ENCODE measurements at regions not wholly inside any gene's neighbourhood (a gene's known extent, or its start where the extent isn't known, plus 50 kb on each side); places are given as distances from the start of the nearest gene placed in this dataset.

DNA sequence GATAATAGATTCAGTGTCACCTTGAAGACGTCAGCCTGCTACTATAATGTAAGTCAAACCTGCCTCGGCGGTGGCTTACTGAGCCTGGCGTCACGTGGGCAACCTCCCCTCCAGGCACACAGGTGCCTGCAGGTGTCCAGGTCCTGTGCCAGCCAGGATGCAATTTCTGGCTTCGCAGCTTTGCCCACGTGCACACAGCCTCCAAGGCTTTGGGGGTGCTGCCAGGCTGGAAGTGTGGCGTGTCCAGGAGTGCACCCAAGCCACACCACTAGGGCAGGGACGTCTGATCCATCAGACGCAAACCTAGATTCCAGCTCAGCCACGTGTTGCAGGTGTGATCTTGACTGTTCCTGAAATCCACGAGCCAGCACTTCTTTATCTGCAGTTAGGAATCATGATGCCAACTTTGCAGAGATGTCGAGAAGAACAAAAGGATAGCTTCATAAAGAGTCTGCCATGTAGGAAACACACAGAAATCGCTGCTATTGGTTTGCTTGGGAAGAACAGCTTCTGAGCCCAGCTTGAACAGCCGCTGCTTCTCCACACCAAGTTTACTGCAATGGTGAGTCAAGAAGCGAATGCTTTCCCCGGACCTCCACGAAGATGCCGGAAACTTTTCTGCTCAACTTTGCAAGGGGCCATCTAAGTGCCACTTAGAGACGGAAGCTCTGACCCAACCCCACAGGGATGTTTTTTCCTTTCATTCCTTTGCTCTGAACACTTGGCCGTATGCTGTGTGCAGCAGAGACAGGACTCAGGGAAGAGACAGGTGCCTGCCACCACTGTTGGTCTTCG, 84.2 kb upstream of the SALL3 start:
- no peak for DNase-seq (ENCODE audit: low read depth in 4 of 4, low spot score in 3 of 4)

DNA sequence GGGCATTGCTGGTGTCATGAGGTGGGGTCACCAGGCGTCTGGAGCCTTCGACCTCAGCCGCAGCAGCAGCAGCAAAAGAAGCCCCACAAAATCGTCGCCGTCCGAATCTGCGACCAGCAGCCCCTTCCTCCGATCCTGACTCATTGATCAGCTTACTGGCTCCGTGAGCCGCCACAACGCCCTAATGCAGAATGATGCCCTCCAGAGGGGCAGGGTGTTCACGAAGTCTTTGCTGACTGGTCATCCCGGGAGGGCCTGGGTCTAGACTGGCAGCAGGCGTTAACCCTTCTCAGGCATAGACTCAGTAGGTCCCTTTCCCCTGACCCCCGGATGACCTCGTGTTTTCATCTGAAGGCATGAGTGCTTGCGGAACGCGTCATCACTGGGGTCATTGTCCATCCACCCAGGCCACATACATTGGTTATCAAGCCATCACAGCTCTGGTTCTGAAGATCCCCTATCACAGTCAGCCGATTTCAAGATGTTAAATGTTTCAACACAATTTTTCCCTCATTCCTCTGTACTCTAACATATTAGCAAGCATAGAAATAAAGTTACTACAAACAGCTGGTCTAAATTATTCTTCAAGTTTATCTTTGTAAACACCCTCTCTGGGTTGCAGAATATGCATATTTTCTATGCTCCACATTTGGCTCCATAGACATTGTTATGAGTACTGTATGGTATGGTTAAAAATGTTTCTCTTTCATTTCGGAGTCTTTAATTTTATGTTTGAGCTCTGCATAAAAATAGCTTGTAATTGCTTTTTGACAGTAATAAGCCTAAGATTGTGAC, 83.3 kb upstream of the SALL3 start:
- no peak for DNase-seq (ENCODE audit: low read depth in 4 of 4, low spot score in 3 of 4)

DNA sequence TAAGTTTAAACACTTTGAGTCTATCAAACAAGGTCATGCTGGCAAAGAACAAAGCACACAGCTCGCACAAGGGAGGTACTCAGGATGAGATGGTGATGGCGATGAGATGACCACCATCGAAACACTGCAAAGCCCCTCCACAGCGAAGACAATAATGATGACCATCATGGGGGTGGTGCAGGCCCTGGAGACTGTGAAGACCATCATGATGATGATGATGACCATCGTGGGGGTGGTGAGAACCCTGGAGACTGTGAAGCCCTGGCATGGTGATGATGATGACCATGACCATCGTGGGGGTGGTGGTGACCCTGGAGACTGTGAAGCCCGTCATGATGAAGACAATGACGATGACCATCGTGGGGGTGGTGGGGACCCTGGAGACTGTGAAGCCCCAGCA, 81.6 kb upstream of the SALL3 start:
- DNase-seq (ENCODE audit: low read depth in 4 of 4, low spot score in 3 of 4) = no peak

DNA sequence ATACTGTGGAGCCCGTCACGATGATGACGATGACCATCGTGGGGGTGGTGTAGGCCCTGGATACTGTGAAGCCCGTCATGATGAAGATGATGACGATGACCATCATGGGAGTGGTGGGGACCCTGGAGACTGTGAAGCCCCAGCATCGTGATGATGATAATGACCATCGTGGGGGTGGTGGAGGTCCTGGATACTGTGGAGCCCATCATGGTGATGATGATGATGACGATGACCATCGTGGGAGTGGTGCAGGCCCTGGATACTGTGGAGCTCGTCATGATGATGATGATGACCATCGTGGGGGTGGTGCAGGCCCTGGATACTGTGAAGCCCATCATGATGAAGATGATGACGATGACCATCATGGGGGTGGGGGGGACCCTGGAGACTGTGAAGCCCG, 81.0 kb upstream of the SALL3 start:
- DNase-seq (ENCODE audit: low read depth in 4 of 4, low spot score in 3 of 4) = no peak

DNA sequence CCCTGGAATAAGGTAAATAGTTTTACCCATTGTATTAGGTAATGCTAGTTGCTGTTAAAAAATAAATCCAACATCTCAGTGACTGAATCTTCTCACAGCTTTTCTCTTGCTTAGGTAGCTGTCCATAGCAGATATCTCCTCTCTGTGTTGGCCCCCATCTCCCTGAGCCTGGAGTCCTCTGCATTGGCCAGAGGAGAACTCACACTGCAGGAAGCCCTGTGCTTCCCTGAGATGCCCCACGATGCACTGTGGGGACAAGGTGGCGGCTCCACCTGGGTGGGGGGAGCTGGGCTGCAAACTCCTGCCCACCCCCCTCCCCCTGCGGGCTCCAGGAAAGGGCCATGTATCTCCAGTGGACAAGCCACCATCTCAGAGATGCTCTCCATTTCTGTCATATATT, 80.4 kb upstream of the SALL3 start:
- no peak for DNase-seq (ENCODE audit: low read depth in 4 of 4, low spot score in 3 of 4)

DNA sequence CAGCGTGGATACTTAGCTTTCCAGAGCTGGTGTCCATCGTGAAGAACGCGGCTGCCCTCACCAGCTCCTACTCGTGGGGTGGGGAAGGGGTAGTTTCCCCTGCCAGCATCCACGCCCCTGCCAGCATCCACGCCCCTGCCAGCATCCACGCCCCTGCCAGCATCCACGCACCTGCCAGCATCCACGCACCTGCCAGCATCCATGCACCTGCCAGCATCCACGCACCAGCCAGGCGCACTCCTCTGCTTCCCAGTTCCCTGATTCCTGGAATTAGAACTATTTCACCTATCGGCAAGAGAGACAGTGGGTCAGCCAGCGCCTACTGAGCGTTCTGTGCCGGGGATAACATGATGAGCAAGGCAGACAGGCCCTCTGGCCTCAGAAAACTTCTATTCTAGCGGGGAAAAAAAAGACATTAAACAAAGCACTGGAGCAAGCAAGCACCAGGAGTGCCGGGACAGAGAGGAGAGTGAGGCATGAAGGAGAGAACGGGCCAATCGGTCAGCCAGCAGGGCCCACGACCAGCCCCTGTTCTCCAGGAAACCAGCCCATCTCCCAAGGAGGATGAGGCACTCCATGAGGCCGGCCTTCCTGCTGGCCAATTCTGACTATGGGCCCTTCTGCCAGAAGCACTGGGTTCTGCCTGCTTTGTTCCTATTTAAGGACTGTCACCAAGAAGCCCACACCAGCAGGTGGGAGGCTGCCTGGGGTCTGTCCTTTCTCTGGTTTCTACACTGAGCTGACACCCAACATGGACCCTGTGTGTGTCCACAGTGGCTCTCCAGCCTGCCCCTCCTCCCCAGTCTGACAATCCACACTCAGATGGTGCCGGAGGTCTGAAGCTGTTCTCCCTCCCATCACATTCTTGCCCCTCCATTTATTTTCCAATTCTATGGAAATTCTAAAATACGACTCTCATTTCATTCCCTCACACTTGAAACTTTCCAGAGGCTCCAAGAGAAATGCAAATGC, 78.4 kb upstream of the SALL3 start:
- DNase-seq (ENCODE audit: low read depth in 4 of 4, low spot score in 3 of 4) = no peak

DNA sequence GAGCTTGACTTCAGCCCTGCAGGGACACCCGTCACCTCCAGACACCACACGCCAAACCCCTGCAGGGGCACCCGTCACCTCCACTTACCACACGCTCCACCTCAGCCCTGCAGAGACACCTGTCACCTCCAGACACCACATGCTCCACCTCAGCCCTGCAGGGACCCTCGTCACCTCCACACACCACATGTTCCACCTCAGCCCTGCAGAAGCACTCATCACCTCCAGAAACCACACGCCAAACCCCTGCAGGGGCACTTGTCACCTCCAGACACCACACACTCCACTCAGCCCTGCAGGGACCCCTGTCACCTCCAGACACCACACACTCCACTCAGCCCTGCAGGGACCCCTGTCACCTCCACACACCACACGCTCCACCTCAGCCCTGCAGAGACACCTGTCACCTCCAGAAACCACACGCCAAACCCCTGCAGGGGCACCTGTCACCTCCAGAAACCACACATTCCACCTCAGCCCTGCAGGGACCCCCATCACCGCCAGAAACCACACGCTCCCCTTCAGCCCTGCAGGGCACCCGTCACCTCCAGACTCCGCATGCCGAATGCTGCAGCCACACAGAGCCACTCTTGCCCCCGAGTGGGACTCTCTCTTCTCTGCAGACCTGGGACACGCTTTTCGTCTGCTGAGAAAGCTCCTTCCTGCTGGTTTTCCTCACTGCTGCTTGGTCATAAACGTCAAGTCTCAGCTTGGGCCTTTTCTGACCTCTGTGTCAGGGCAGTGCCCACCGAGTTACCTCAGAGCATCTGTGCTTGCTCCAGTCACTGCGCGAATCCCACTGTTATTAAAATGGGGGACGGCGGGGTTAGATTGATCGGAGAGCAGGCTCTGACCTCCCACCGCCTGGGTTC, 77.5 kb upstream of the SALL3 start:
- DNase-seq (ENCODE audit: low read depth in 4 of 4, low spot score in 3 of 4) = no peak

DNA sequence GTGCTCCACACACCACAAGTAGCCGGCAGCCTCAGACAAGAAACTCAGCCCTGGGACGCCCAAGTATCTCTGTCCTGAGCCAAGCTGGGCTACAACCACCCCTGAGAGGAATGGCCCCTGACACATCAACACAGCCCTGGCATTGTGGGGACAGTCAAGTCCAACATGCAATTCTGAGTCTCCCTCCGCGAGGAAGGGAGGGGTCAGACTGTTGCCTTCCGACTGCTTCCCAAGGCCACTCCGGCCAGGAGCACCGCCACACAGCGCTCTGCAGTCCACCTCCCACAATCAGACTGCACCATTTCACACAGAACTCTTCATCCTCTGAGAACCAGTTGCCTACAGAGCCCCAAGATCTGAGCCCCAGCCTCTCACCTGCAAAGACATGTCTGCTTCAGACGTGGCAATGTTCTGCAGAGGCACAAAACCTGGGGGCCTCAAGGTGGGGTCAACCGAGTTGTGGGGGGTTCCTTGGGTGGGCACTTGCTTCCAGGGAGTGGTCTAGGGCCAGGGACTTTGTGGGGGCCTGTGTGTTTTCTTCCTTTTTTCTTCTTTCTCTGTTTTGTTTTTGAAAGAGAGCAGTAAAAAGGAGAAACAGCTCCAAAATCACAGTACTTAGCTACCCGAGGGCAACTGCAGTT, 76.7 kb upstream of the SALL3 start:
- DNase-seq (ENCODE audit: low read depth in 4 of 4, low spot score in 3 of 4) = no peak

DNA sequence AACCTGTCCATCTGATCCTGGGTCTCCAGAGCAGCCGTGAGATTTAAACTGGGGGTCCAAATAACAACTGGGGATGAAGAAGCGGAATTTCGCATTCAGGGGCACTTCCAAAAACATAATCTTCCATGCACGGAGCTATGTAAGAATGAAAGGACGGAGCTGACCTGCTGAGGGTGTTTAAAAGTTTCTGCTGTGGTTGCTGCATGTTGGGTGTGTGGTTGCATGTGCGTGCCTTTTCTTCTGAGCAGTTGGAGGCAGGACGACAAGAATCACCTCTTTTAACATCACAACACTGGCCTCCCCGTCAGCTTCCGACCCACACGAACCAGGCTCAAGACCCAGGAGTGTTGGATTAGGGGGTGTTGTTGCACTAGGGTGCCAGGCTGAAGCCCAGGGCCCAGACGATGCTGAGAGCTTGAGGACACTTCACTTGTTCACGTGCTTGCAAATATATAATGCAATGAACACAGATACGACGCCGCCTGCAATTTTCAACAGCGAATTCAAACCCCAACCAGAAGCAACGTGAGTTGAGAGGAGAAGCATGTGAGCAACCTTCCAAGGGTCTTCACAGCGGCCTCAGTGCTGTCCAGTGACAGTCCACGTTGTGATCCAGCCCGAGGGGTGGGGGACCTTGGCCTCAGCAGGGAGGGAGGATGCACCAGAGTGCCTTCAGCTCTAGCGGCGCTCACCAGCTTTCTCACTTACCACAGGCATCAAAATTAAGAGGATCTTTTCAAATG, 76.0 kb upstream of the SALL3 start:
- DNase-seq (ENCODE audit: low read depth in 4 of 4, low spot score in 3 of 4) = no peak

DNA sequence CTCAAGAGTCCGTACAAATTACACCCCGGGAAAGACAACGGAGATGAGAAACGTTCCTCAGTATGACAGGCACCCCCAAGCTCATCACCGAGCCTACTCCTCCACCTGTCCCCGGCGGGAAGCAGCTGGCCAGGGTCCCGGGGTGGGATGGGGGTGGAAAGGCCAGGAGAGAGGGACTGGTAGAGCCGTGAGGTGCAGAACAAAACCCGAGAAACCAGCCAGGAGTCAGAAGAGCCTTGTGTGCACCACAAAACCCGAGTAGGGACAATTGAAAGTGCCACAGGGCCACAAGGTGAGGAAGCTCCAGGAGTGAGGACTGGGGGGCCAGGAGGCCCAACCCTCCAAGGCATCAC, 75.5 kb upstream of the SALL3 start:
- no peak for DNase-seq (ENCODE audit: low read depth in 4 of 4, low spot score in 3 of 4)

DNA sequence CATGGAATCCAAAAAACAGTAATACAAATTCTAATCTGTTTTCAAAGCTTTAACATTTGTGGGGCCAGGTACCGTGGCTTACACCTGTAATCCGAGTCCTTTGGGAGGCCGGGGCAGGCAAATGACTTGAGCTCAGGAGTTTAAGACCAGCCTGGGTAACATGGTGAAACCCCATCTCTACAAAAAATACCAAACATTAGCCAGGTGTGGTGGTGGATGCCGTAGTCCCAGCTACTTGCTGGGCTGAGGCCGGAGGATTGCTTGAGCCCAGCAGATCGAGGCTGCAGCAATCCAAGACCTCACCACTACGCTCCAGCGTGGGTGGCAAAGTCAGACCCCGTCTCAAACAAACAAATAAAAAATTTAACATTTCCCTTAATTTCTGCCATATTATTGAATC, 74.3 kb upstream of the SALL3 start:
- no peak for DNase-seq (ENCODE audit: low read depth in 4 of 4, low spot score in 3 of 4)

DNA sequence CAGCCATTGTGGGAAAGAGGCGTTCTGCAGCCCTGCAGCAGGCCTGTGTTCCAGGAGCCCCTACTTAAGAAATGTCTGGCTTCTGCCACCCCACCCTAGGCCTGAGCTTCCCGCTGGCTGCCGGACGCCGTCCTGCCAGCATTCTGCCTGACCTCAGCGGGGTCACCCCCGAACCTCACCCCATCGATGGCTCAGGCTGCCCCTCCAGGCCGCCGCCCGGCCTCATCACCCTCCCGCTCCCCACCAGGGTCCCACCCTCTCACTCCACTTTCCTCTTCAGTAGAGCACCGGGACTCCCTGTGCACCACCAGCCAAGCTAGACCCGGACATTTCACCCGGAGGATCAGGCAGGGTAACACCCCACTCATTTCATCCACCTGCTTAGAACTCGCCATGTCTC, 73.6 kb upstream of the SALL3 start:
- no peak for DNase-seq (ENCODE audit: low read depth in 4 of 4, low spot score in 3 of 4)

DNA sequence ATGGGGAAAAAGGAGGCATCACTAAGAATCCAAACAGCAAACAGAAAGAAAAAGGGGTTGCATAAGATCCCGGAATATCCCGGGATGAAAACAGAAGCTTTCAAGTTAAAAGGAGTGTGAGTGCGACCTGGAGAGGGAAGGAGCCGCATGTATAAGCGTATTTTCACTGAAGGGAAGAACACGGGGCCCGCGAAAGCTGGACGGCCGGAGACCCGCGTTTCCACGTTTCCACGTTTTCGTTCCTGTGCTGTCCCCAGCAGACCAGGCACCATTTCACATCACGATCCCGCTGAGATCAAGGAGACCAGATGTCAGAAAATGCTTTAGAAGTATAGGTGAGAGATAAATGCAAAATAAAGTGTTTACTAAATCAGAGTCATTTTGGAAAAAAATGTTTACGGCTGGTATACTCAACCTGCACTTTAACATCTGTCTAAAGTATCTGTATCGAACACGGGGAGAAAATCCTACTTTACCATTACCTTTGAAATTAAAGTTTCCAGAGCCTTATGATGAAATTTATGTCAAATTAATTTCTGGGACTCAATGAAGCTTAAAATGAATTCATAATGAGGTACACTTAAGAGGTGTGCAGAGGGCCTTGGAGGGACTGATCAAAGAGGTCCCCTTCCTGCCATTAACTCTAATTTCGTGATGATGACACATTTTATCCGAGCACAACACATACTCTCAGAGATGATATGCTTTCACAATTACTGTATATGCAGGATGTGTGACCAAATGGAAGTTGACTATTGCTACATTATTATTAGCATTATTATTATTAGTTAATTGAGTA, 71.0 kb upstream of the SALL3 start:
- no peak for DNase-seq (ENCODE audit: low read depth in 4 of 4, low spot score in 3 of 4)

DNA sequence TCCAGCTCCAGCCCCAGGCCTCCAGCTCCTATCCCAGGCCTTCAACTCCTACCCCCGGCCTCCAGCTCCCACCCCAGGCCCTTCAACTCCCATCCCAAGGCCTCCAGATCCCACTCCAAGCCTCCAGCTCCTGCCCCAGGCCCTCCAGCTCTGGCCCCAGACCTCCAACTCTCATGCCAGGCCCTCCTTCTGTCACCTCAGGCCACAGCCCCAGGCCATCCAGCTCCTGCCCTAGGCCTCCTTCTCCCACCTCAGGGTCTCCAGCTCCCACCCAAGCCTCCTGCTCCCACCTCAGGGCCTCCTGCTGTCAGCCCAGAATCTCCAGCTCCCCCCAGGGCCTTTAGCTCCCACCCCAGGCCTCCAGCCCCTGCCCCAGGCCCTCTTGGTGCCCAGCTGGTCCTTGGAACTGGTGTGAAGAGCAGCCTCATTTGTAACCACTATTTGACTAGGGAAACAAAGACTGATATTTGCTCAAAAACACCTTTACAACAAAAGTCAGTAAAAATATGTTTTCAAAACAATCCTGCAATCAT, 67.8 kb upstream of the SALL3 start:
- no peak for DNase-seq (ENCODE audit: low read depth in 4 of 4, low spot score in 3 of 4)

DNA sequence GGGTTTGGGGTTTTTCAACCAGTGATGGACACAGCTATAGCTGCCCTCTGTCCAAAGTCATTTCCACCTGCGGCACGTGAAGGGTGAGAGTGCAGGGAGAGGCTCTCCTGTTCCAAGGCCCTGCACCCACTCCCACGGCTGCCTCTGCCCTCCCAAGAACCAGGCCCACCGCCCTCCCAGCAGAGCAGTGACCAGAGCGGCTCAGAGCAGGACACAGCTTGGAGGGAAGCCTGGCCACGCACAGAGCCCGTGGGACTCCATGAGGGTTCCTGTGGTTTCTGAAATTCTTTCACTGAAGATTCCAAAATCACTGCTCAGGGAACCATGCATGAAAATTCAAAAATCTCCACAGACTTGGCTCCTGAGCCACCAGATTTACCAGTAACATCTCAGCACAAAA, 67.3 kb upstream of the SALL3 start:
- DNase-seq (ENCODE audit: low read depth in 4 of 4, low spot score in 3 of 4) = no peak

DNA sequence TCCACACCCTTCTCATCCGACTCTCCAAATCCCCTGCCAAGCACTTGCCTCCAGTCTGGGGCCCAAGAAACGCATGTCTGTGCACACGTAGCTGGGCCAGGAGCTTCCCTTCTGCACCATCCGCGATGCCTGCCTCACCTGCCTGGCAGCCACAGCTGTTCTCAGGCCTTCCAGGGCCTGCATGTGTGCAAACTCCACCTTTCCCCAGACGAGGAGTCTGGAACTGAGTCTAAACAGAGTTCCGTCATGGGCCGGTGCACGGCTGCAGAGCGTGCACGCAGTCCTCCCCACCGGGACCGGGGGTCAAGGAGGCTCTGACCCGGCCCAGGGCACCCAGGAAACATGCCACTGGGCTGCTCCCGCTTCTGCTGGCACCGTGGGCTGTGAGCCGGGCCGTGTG, 66.8 kb upstream of the SALL3 start:
- DNase-seq (ENCODE audit: low read depth in 4 of 4, low spot score in 3 of 4) = no peak

DNA sequence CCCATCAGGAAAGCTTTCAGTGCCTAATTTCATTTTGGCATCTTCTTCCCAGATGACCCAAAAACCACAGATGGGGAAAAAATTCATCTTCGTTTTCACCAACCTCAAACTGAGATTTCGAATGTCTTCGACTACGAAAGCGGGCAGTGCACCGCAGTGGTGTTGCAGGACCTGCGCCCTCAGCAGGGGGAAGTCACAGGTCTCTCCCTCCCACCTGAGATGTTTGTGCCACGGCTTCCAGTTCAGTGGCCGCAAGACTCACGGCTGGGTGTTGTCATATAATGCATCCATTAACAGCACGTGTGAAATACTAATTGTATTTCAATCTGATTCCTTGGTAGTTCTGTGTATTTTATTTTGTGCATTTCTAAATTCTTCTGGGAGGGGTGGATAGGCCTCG, 66.2 kb upstream of the SALL3 start:
- DNase-seq (ENCODE audit: low read depth in 4 of 4, low spot score in 3 of 4) = no peak

DNA sequence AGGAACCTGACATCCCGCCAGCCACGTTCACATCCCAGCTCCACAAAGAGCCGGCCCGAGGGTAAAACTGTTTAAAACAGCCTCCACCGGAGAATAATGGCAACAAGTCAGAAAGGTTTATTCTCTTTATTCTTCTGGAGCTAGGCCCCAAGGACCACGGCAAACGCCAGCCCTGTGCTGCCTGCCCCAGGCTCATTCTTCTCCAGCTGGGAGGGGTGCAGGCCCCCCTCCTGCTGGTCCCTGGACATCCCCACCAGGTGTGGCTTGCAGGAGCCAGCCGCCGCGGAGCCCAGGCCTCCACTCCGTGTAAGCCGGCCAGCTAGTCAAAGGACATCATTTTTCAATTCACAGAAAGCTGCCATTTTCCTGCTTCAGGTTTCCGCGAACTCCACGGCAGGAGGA, 65.8 kb upstream of the SALL3 start:
- no peak for DNase-seq (ENCODE audit: low read depth in 4 of 4, low spot score in 3 of 4)
